ENCODE measurements at regions not wholly inside any gene's neighbourhood (a gene's known extent, or its start where the extent isn't known, plus 50 kb on each side); places are given as distances from the start of the nearest gene placed in this dataset.
A peak's percentile ranks its signal among the peaks of the same experiment; 100 is the strongest.

DNA sequence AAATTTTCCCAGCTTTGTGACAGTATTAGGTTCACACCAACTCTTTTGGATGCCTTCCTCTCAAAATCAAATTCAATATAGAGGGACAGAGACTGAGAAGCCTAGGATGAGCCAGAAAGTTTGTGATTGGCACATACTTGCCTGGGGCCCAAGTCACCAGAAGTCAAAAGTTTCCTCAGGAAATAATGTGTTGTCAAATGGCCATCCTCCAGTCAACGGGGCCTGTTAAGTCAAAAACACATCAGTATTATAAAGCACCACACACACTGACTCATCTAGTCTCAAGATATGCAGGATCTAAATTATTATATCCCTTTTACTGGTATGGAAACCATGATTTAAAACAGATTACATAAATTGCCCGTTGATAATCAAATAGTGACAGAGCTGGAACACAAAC is 158.1 kb downstream of the AHR start:
- TF ChIP-seq, protein P1, sequence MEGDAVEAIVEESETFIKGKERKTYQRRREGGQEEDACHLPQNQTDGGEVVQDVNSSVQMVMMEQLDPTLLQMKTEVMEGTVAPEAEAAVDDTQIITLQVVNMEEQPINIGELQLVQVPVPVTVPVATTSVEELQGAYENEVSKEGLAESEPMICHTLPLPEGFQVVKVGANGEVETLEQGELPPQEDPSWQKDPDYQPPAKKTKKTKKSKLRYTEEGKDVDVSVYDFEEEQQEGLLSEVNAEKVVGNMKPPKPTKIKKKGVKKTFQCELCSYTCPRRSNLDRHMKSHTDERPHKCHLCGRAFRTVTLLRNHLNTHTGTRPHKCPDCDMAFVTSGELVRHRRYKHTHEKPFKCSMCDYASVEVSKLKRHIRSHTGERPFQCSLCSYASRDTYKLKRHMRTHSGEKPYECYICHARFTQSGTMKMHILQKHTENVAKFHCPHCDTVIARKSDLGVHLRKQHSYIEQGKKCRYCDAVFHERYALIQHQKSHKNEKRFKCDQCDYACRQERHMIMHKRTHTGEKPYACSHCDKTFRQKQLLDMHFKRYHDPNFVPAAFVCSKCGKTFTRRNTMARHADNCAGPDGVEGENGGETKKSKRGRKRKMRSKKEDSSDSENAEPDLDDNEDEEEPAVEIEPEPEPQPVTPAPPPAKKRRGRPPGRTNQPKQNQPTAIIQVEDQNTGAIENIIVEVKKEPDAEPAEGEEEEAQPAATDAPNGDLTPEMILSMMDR (IDR thresholded peaks at IDR 0.05), result no peak
- Mint-ChIP-seq H3K4me3 (ENCODE audit: unreplicated experiment) (no peak overlapping the region), H3K36me3 (ENCODE audit: unreplicated experiment) (peaks cover 9% of the 10 kb centered on the region), H3K27ac (ENCODE audit: unreplicated experiment) (peak overlapping the region; percentile 45), H3K27me3 (ENCODE audit: unreplicated experiment) (no peaks in the 10 kb centered on the region), H3K9me3 (ENCODE audit: unreplicated experiment) (peaks cover 41% of the 10 kb centered on the region), H3K4me1 (ENCODE audit: unreplicated experiment) (peaks cover 11% of the 10 kb centered on the region)
- no peak for DNase-seq (ENCODE audit: extremely low spot score, unreplicated experiment)

DNA sequence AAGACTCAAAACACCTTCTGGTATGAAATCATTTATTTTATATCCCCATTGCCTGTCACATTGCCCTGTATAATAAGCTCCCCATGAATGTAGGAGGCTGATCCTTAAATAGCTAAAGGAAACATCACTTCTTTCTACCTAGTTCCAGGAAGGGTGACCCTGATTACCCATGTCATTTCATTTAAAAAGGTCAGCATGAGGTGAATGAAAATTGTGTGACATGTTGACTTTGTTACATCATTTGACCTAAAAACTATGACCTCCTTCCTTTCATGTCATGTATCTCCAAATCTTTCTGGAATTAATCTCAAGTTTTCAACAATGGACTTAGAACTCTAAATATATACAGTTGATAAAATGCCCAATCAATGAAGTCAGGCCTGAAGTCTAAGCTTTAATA is 161.5 kb downstream of the AHR start:
- Mint-ChIP-seq H3K4me1 (ENCODE audit: unreplicated experiment) (peaks cover 20% of the 10 kb centered on the region), H3K27ac (ENCODE audit: unreplicated experiment) (no peak overlapping the region), H3K9me3 (ENCODE audit: unreplicated experiment) (peaks cover 27% of the 10 kb centered on the region), H3K27me3 (ENCODE audit: unreplicated experiment) (no peaks in the 10 kb centered on the region), H3K36me3 (ENCODE audit: unreplicated experiment) (peaks cover 9% of the 10 kb centered on the region), H3K4me3 (ENCODE audit: unreplicated experiment) (no peak overlapping the region)
- TF ChIP-seq, protein P1 (IDR thresholded peaks at IDR 0.05), result no peak
- no peak for DNase-seq (ENCODE audit: extremely low spot score, unreplicated experiment)

DNA sequence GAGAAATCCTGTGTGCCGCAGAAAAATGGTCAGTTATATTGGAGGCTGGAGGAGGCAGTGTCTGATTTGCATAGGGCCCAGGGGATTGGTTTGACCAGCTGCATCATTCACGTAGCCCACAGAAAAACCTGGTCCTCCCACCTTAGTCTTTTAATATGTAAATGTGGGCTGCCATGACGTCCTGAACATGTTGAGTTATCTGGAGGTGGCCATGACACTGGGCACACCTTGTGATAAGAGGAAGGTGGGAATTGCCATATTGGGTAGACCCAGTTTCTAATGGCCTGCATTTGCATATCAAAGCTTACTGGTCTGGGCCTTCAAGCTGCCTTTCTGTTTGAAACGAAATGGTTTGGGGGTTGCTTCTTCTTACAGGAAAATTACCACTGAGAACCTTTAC is 162.2 kb downstream of the AHR start:
- Mint-ChIP-seq H3K27ac (ENCODE audit: unreplicated experiment) (no peak overlapping the region), H3K27me3 (ENCODE audit: unreplicated experiment) (no peaks in the 10 kb centered on the region), H3K4me1 (ENCODE audit: unreplicated experiment) (peaks cover 20% of the 10 kb centered on the region), H3K4me3 (ENCODE audit: unreplicated experiment) (no peak overlapping the region), H3K9me3 (ENCODE audit: unreplicated experiment) (peaks cover 27% of the 10 kb centered on the region), H3K36me3 (ENCODE audit: unreplicated experiment) (peaks cover 9% of the 10 kb centered on the region)
- TF ChIP-seq, protein P1 (IDR thresholded peaks at IDR 0.05), result no peak
- DNase-seq (ENCODE audit: extremely low spot score, unreplicated experiment), result no peak

DNA sequence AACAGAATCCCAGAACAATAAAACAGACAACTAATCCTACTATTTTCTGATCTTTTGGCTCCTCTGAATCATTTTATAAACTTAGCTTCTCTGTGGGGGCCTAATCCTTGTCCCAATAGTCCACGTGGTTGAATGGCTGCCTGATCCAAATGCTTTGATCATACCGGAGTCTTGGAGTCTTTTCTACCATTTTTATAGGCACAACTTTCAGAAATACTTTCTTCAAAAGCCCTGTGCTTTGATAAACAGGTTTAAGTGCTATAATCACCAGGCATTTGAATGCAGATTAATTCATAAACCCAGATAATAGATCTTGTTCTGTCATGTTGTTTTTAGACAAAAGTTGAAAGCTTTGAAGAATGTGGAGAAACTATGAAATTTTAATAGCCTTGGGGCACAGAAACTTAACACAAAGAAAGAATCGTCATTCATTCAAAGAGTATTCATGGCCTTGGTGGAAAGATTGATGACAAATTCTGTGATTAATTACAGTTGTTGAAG is 163.7 kb downstream of the AHR start:
- Mint-ChIP-seq H3K4me1 (ENCODE audit: unreplicated experiment) (peaks cover 9% of the 10 kb centered on the region), H3K9me3 (ENCODE audit: unreplicated experiment) (peaks cover 27% of the 10 kb centered on the region), H3K36me3 (ENCODE audit: unreplicated experiment) (peaks cover 9% of the 10 kb centered on the region), H3K4me3 (ENCODE audit: unreplicated experiment) (no peak overlapping the region), H3K27ac (ENCODE audit: unreplicated experiment) (no peak overlapping the region), H3K27me3 (ENCODE audit: unreplicated experiment) (no peaks in the 10 kb centered on the region)
- no peak for DNase-seq (ENCODE audit: extremely low spot score, unreplicated experiment)
- TF ChIP-seq, protein P1 (IDR thresholded peaks at IDR 0.05), result no peak

DNA sequence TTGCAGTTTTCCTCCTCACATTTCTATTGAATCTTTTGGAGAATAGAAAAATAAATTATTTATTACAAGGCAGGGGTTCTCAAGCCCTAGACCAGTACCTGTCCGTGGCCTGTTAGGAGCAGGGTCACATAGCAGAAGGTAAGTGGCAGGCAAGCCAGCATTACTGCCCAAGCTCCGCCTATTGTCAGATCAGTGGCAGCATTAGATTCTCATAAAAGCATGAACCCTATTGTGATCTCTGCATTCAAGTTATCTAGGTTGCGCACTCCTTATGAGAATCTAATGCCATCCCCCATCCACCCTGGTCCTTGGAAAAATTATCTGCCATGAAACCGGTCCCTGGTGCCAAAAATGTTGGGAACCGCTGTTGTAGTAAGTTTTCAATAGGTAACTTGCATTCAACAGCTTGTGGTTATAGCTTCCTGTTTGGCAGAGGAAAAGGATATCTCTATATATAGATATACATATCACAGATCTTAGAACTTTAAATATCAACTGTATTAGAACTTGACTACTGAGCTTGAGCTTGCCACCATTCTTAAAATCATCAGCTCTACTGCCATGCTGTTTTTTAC is 165.1 kb downstream of the AHR start:
- Mint-ChIP-seq H3K9me3 (ENCODE audit: unreplicated experiment) (peaks cover 24% of the 10 kb centered on the region), H3K4me1 (ENCODE audit: unreplicated experiment) (peaks cover 9% of the 10 kb centered on the region), H3K27me3 (ENCODE audit: unreplicated experiment) (no peaks in the 10 kb centered on the region), H3K4me3 (ENCODE audit: unreplicated experiment) (no peak overlapping the region), H3K27ac (ENCODE audit: unreplicated experiment) (no peak overlapping the region), H3K36me3 (ENCODE audit: unreplicated experiment) (peaks cover 6% of the 10 kb centered on the region)
- DNase-seq (ENCODE audit: extremely low spot score, unreplicated experiment), result no peak
- TF ChIP-seq, protein P1 (IDR thresholded peaks at IDR 0.05), result no peak
